ENCODE measurements at regions not wholly inside any gene's neighbourhood (a gene's known extent, or its start where the extent isn't known, plus 50 kb on each side); places are given as distances from the start of the nearest gene placed in this dataset.

DNA sequence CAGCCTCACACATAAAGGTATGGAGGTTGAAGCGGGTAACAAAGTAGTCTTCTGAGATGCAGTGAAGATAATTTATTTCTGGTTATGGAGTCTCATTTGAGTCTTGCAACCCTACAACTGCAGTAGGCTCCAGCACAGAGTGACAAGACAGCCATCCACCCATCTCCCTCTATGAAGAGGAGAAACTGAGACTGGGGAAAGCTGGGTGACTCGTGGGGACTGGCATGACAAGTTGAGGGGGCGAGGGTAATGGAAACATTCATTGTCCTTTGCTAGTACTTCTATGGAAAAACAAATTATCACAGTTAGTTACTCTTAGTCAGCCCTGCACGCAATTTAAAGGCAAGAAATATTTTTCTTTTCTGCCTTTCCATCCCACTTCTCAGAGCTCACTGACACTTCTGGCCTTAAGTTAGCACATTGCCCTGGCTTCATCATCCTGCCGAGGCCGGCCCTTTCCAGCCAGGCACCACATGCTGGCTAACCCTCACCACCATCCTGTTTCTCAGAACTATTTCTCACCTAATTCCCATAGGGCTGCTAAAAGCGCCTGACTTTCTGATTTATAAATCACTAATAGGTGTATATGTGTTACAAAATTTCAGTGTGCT, 361.1 kb downstream of the ETS1 start:
- DNase-seq (ENCODE audit: low read depth) = no peak

DNA sequence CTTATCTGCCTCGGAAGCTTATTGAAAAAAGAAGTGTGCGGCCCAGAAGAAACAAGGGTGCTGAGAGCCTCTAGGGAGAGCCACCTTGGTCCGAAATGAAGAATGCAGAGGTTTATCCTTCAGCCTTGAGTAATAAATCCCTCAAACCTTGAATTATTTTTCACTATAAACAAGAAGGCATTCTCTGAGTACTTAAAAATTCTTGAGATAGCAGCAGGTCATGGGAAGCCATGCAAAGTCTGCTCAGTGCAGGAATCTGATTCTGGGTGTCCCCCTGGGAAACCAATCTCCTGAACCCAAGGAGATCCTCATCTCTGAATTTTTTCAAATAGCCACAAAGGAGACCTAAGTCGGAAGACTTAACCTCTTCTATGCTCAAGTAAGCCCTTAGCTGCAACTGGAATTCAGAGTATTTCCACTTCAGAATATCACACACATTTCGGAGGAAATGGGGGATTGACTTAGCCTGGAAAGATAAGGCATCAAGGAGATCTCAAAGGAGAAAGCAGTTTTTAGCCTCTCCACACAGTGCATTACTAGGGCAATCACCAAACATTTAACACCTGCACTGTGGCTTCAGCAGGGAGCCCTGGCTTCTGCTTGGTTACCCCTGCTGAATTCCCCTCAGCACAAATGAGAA, 365.0 kb downstream of the ETS1 start:
- no peak for DNase-seq (ENCODE audit: low read depth)

DNA sequence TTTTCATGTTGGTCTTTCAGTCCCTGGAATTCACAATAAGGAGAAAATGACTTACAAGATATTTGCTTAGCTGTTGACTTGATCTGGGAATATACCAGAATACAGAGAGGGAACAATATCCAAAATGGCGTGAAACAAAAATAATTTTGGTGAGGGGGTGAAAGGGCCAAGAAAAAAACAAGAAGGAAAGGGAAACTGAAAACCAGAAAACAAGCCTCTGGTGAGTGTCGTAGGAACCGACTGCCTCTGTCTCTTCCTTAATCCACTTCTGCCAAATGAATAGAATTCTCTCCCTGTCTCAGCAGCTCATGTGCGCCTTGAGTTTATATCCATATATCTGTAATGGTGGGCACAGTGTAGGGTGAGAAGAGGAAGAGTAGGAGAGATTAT, 367.6 kb downstream of the ETS1 start:
- no peak for DNase-seq (ENCODE audit: low read depth)

DNA sequence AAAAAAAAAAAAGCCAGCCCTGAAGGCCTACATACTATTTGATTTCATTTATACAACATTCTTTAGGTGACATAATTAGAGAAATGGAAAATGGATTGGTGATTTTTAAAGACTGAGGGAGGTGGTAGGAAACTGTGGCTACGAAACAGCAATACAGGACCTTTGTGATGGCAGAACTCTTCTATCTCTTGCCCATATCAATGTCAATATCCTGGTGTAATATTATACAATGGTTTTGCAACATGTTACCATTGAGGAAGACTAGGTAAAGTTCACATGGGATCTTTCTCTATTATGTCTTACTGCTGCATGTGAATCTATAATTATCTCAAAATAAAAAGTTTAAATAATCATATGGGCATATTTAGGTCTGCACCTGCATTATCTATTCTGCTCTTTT, 371.2 kb downstream of the ETS1 start:
- DNase-seq (ENCODE audit: low read depth) = no peak

DNA sequence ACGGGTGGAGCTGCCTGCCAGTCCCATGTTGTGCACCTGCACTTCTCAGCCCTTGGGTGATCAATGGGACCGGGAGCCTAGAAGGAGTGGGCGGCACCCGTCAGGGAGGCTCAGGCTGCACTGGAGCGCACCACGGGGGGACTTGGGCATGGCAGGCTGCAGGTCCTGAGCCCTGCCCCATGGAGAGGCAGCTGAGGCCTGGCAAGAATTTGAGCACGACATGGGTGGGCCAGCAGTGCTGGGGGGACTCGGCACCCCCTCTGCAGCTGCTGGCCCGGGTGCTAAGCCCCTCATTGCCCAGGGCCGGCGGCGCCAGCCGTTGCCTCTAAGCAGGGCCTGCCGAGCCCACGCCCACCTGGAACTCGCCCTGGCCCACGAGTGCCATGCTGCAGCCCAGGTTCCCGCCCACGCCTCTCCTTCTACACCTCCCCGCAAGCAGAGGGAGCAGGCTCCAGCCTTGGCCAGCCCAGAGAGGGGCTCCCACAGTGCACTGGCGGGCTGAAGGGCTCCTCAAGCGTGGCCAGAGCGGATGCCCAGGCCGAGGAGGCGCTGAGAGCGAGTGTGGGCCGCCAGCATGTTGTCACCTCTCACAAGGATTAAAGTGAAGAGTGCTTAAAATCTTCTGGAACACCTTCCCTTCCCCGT, 372.0 kb downstream of the ETS1 start:
- no peak for DNase-seq (ENCODE audit: low read depth)

DNA sequence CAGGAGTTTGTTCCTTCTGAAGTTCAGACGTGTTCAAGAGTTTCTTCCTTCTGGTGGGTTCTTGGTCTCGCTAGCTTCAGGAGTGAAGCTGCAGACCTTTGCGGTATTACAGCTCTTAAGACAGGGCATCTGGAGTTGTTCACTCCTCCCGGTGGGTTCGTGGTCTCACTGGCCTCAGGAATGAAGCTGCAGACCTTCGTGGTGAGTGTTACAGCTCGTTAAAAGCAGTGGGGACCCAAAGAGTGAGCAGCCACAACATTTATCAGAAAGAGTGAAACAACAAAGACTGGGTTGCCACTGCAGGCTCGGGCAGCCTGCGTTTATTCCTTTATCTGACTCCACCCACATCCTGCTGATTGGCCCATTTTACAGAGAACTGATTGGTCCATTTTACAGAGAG, 373.1 kb downstream of the ETS1 start:
- no peak for DNase-seq (ENCODE audit: low read depth)

DNA sequence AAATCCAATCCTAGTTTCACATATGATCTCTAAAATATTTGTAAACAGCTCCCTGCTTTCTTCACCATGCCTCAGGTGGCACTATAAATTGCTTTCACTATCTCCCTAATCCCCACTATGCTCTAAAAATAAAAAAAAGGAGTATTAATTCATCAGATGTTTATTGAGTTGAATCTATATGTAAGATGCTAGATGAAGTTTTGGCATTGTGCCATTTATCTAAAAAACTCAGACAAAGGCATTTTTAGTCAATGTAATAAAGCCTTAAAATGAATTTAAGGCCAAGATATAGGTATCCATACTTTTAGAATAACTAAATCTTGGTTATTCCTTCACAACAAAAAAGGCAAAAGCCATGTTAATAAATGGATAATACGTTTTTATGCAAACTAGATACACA, 373.9 kb downstream of the ETS1 start:
- DNase-seq (ENCODE audit: low read depth) = no peak

DNA sequence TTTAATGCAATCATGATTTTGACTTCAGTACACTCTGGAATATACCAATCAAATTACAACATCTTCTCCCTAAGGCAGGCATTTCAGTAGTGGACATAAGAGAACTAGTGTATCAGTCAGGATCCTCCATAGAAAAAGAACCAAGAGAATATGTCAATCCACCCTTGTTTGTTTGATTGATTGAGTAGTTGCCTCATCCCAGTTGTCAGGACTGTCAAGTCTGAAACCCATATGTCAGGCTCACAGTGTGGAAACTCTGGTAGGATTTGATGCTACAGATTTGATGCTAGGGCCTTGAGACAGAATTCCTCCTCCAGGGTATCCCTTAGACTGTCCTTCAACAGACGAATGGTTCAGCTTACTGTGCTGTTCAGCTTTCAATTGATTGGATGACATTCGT, 375.0 kb downstream of the ETS1 start:
- DNase-seq (ENCODE audit: low read depth) = no peak

DNA sequence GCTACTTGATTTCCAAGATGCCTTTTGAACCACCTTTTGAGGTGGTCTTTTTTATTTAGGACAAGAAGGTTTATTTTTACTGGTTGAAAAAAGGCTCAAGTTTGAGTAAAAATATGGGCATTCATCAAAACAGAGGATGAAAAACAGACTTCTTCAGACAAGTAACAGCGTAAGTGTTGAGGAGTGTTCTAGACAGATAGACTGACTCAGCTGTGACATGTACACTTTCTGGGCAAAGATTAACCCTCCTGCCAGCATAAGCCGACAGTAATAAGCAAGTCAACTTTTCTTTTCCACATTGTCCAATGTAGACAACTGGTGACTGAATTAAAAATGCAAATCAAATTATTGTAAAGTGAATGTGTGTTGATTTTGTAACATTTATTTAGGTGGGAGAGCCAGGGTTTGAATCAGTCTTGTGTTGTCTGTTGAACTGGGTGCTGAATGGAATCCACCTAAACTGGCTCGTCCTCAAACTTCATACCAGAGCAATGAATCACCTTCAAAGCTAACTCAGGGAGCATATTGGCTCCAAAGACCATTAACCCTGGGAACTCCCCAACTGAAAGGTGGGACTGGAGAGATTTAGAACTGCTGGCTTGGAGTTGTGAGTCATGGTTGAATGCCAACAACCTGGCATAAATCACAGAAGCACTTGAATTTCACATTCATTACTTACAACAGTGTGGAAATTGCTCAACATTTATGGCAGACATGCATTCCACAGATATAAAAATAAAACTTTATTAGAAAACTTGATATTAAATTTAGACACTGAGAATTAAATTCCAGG, 377.0 kb downstream of the ETS1 start:
- no peak for DNase-seq (ENCODE audit: low read depth)

DNA sequence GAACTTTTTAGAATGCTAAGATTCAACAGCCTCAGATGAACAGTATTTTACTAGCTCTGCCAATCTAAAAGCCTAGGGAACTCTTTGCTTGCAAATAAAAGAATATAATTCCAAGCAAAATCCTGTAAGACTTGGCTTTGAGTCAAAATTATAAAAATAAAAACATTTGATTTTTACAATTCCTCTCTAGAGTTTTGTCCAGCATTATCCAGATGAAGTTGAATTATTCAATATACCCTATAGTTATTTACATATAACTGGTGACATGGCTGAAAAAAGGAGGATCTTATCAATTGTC, 378.3 kb downstream of the ETS1 start:
- no peak for DNase-seq (ENCODE audit: low read depth)

DNA sequence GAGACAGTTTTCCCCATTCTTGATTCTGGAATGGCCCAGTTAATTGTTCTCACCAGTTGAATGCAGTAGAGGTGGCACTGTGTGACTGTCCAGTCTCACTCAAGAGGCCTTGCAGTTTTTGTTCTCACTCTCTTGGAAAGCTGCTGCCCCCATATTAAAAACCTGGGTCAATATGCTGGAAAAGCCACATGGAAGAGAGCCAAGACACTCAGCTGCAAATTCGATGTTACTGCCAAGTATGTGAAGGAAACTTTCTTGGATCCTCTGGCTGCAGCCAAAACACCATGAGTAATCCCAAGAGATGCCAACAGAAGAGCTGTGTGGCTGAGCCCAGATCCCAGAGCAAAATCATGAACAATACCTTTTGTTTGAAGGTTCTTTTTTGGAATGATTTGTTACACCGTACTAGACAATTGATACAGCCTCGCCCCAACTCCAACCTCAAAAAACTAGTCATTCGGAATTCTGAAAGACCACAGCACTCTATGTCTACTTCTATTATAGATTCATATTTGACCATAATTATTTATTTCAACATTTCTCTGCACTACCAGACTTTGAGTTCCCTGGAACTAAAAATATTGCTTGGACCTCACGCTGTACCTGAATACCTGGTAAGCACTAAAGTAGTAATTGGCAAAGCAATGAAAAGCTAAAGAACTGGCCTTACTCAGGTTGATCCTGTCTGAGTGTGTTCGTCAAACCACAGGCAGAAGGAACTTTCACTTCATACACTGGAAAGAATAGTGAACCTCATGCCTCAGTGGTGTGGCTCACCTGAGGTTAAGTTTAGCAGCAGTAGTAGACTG, 378.8 kb downstream of the ETS1 start:
- DNase-seq (ENCODE audit: low read depth) = no peak

DNA sequence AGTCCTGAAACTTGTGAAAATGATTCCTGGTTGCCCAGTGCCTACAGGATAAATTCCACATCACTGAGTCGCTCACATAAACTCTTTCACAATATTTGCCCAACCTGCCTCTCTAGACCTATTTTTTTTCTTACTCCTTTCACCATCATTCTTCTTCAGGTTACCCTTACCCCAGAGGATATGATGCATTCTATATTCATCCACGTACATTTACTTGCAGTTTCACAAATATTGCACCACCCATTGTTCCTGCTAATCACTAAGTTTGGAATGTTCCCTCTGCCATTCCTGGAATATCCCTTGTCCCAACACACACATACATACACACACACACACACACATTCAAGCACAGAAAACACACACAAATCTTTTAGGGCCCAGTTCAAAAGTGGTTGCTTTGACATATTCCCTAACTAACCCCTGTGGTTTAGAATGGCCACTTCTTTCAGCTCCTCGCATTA, 379.5 kb downstream of the ETS1 start:
- no peak for DNase-seq (ENCODE audit: low read depth)

DNA sequence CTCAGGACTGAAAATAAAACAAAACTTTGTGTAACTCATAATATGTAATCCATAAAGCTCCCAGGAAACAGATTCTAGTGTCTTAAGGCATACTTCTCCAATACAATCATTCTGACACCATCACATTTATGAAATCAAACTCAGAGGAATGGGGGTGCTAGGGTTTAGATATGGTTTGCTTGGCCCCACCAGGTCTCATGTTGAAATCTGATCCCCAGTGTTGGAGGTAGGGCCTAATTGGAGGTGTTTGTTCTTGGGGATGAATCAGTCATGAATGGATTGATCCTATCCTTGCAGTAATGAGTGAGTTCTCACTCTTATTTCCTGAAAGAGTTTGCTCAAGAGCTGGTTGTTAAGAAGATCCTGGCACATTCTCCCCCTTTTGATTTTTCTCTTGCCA, 380.9 kb downstream of the ETS1 start:
- no peak for DNase-seq (ENCODE audit: low read depth)

DNA sequence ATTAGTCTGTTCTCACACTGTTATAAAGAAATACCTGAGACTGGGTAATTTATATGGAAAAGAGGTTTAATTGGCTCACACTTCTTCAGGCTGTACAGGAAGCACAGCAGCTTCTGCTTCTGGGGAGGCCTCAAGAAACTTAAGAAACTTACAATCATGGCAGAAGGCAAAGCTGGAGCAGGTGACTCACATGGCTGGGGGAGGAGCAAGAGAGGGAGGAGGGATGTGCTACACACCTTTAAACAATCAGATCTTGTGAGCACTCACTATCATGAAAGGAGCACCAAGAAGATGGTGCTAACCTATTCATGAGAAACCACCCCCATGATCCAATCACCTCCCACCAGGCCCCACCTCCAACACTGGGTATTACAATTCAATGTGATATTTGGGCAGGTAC, 381.6 kb downstream of the ETS1 start:
- DNase-seq (ENCODE audit: low read depth) = no peak

DNA sequence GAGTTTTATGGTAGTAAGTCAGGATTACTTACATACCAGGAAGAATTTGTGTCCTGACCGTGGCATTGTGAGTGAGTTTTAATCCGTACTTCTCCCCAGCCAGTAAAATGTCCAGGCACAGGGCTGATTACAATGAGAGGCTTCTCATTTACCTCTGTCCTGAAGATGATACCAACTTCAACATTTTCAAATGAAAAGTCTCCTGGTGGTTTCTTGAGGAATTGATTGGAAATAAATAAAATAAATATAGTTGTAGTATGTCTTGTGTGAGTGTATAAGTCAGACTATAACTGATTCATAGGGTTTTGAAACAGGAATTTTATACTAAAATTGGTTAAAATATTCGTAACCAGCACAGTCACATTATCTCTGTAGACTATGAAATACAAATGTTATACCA, 382.5 kb downstream of the ETS1 start:
- DNase-seq (ENCODE audit: low read depth) = no peak

DNA sequence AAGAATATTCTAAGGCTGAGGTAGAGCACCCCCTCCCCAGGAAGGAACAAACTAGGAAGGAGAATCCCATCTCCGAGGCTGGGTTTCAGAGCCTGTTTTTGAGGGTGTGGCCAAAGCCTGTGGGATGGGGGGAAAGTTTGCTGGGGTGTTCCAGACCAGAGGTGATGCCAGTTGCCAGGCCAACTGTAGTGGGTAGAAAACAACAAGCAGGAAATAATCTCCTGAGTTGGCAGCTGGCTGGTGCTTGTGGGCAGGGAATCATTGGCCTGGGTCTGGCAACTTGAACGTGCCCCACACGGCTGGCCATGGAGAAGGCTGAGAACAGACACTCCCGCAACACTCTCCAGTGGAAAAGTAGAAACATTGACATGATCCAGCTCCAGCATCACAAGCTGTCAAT, 385.6 kb downstream of the ETS1 start:
- DNase-seq (ENCODE audit: low read depth) = no peak

DNA sequence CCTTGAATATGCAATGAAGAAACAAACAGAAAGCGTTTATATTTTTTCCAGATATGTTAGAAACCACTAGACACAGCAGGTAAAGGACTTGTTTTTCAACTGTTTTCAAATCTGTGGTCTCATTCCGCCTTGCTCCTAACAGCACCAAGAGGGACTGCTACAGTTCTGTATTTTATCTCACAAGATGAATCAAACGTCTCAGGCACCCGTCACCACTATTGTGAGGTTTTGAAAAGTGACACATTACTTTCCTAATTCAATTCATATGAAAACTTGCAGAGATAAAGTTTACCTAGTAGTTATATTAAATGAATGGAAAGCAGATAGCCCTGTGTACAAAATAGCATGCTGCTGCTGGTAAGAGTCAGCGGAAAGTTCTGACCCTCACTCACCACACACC, 386.3 kb downstream of the ETS1 start:
- no peak for DNase-seq (ENCODE audit: low read depth)

DNA sequence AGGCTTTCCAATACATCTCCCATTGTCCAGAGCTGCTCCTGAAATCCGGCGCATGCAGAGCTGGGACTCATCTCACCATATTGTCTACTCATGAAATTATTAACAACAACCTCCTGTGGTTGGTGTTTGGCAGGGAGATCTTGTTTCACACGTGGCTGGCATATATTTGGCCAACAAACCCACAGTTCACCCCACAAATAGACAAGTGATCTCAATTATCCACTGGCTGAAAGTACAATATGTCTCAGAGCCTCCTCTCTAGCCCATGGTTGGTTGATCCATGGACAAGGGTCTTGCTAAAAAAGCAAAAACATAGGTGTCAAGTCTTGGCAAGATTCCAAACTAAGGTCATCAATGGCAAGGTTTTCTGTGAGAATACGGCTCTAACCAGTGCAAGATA, 386.9 kb downstream of the ETS1 start:
- no peak for DNase-seq (ENCODE audit: low read depth)

DNA sequence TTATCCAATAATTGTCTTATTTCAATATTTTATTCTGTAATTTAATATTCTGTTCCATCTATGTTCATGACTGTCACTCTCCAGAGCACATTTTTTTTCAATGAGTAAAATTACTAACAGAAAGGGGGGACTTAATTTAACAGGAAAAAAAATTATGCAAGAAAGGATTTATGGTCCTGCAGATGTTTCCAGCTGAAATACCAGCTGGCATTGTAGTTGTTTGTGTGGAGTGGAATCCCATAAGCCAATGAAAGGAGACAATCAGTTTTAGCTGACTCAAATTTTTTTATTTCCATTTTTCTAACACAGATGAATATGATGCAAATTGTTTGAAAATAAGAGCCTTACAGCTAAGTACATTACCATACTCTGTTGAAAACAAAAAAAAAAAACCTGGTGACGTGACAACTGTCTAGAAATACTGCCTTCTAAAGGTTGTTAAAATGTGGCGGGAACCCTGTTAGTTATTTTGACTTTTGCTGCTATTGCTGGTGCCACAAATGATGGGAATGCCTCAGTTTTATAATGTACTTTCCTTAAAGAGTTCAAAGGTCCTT, 389.1 kb downstream of the ETS1 start:
- no peak for DNase-seq (ENCODE audit: low read depth)

DNA sequence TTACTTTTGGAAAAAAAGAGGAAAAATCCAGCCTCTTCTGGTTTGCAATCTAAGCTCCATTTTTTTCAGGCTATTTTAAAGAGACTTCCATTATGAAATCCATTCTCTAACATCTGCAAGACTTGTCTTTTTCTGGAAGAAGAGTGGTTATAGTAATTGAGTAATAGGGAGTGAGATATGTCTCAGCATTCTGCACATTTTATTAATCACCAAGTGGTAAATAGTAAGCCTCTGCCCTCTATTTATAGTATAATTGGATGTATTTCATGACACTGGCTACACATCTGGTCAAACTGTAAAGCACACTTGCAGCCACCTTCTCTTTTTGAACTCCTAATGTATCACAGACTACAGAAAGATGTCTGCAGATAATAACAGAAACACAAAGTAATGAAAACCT, 391.1 kb downstream of the ETS1 start:
- DNase-seq (ENCODE audit: low read depth) = no peak

DNA sequence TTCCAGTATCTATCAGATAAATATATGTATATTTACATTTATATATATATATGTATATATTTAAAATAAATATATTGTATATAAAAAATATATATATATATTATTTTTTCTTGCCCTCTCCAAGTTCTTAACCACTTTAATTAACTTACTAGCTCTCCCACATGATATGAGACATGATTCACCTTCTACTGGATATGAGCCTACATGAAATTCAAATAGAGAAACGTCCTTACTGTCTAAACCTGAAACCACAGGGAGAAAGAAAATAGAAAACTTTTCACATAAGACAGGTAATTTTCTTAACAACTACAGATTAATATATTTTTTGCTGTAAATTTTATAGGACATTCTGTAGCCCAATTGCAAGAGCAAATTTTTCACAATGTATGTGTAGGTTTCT, 391.6 kb downstream of the ETS1 start:
- DNase-seq (ENCODE audit: low read depth) = no peak

Measured in T-helper 22 cell (primary cell).